ENCODE measurements at regions not wholly inside any gene's neighbourhood (a gene's known extent, or its start where the extent isn't known, plus 50 kb on each side); places are given as distances from the start of the nearest gene placed in this dataset.

DNA sequence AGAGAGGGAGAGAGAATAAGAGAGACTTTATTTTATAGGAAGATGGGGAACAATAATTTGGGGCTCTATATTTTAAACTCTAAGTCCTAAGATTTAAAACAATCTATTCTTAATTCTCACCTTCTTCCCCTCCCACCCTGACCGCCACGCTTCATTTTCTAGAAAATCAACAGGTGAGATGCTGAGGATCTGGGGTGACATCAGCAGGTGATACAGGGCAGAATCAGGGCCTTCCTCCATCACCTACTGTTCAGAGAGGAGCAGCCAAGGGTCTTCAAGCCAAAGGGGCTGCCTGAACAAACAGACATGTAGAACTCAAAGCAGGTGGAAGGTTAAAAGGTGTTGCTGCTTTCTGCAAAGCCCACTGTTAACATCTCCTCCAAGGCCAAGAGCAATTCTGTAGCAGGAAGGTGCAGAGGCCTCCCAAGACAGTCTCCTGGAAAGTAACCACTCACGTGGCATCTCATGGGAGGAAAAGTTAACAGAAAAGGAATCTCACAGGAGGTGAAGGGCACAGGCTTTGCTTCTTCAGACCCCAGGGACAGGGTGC lies 183.6 kb upstream of the TLE3 start:
- no peak for DNase-seq (ENCODE audit: low read depth, low spot score)
- no peak overlapping the region for H3K4me3 ChIP-seq
- TF ChIP-seq FOXP2 (optimal IDR thresholded peaks at IDR 0.05; ENCODE audit: control extremely low read depth, extremely low read length, insufficient read depth), result no peak
- no peak for TF ChIP-seq EZH2 (IDR thresholded peaks at IDR 0.05)
- no peak for TF ChIP-seq POLR2AphosphoS5 (IDR thresholded peaks at IDR 0.05; ENCODE audit: borderline replicate concordance, low read depth, low read length)
- no peak overlapping the region for H3K27ac ChIP-seq
- no peaks in the 10 kb centered on the region for H3K36me3 ChIP-seq (ENCODE audit: insufficient read depth, low read length)
- no peaks in the 10 kb centered on the region for H3K9me3 ChIP-seq (ENCODE audit: low read depth, low read length)
- no peak overlapping the region for H3K9ac ChIP-seq (ENCODE audit: insufficient read length)

DNA sequence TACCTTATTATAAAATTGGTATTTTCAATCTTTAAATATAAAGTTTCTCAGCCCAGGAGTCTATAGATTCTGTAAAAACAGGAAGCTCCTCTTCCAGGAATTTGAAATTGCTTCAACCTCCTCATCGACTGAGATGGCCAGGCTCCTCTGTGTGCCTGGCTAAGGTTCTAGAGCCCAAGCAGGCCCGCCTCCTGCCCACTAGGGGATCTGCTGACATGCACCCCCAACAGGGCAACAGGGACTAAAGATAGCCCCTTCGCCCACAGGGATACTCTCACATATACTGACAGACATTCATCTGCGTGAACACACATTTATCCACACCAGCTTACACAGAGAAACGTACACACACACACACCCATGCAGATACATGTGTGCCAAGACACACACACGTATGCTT lies 183.1 kb upstream of the TLE3 start:
- Histone ChIP-seq H3K9me3 (ENCODE audit: low read depth, low read length) (no peaks in the 10 kb centered on the region), H3K9ac (ENCODE audit: insufficient read length) (no peak overlapping the region), H3K4me3 (no peak overlapping the region), H3K36me3 (ENCODE audit: insufficient read depth, low read length) (no peaks in the 10 kb centered on the region), H3K27ac (no peak overlapping the region)
- TF ChIP-seq EZH2 (IDR thresholded peaks at IDR 0.05) (no peak), POLR2AphosphoS5 (IDR thresholded peaks at IDR 0.05; ENCODE audit: borderline replicate concordance, low read depth, low read length) (no peak), FOXP2 (optimal IDR thresholded peaks at IDR 0.05; ENCODE audit: control extremely low read depth, extremely low read length, insufficient read depth) (no peak)
- no peak for DNase-seq (ENCODE audit: low read depth, low spot score)

DNA sequence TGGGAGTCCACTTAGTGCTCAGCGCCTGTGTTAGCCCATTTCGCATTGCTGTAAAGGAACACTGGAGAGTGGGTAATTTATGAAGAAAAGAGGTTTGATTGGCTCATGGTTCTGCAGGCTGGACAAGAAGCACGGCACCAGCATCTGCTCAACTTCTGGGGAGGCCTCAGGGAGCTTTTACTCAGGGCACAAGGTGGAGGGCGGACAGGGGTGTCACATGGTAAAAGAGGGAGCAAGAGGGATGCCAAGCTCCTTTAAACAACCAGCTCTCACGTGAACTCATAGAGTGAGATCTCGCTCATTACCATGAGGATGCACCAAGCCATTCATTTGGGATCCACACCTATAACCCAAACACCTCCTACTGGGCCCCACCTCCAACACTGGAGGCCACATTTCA lies 181.4 kb upstream of the TLE3 start:
- H3K36me3 ChIP-seq (ENCODE audit: insufficient read depth, low read length), result no peaks in the 10 kb centered on the region
- no peak overlapping the region for H3K27ac ChIP-seq
- no peaks in the 10 kb centered on the region for H3K9me3 ChIP-seq (ENCODE audit: low read depth, low read length)
- TF ChIP-seq FOXP2 (optimal IDR thresholded peaks at IDR 0.05; ENCODE audit: control extremely low read depth, extremely low read length, insufficient read depth) (no peak), POLR2AphosphoS5 (IDR thresholded peaks at IDR 0.05; ENCODE audit: borderline replicate concordance, low read depth, low read length) (no peak), EZH2 (IDR thresholded peaks at IDR 0.05) (no peak)
- no peak overlapping the region for H3K4me3 ChIP-seq
- DNase-seq (ENCODE audit: low read depth, low spot score), result no peak
- no peak overlapping the region for H3K9ac ChIP-seq (ENCODE audit: insufficient read length)

DNA sequence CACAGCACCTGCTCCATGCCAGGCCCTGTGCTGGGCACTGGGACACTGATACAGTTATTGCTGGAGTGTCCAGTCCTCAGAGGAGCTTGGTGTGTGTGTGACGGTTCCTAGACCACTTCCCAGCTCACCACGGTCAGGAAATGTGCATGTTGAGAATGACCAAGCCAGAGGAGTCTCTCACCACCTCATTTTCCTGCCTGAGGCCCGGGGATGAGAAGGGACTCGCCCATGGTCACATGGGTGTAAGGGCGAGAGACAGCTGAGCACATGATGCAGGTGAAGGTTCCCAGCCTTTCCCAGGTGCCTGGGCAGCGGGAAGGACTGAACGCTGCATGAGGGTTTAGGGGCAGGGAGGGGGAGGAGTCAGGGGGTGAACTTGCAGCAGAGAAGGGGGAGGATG lies 180.9 kb upstream of the TLE3 start:
- Histone ChIP-seq H3K36me3 (ENCODE audit: insufficient read depth, low read length) (no peaks in the 10 kb centered on the region), H3K27ac (no peak overlapping the region), H3K9ac (ENCODE audit: insufficient read length) (no peak overlapping the region), H3K4me3 (no peak overlapping the region), H3K9me3 (ENCODE audit: low read depth, low read length) (no peaks in the 10 kb centered on the region)
- no peak for TF ChIP-seq EZH2 (IDR thresholded peaks at IDR 0.05)
- no peak for TF ChIP-seq POLR2AphosphoS5 (IDR thresholded peaks at IDR 0.05; ENCODE audit: borderline replicate concordance, low read depth, low read length)
- TF ChIP-seq FOXP2 (optimal IDR thresholded peaks at IDR 0.05; ENCODE audit: control extremely low read depth, extremely low read length, insufficient read depth), result no peak
- DNase-seq (ENCODE audit: low read depth, low spot score), result no peak

DNA sequence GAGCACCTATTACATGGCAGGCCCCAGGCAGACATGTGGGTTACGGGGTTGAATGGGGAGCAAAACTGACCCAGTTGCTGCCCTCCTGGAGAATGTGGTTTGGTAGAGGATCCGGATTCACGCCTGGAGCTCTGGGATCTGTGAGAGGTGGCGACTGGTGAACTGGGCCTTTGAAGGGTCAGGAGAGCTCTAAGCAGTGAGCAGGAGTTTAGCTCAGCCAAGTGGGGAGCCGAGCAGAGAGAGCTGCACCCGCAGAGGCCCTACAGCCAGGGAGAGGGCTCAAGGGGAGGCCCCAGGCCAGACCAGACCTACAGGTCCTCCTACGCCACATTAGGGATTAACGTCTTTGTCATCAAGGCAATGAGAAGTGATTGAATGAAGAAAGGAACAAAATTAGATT lies 179.8 kb upstream of the TLE3 start:
- H3K9ac ChIP-seq (ENCODE audit: insufficient read length), result no peak overlapping the region
- DNase-seq (ENCODE audit: low read depth, low spot score), result no peak
- H3K9me3 ChIP-seq (ENCODE audit: low read depth, low read length), result no peaks in the 10 kb centered on the region
- no peak overlapping the region for H3K27ac ChIP-seq
- no peaks in the 10 kb centered on the region for H3K36me3 ChIP-seq (ENCODE audit: insufficient read depth, low read length)
- TF ChIP-seq POLR2AphosphoS5 (IDR thresholded peaks at IDR 0.05; ENCODE audit: borderline replicate concordance, low read depth, low read length), result no peak
- no peak for TF ChIP-seq FOXP2 (optimal IDR thresholded peaks at IDR 0.05; ENCODE audit: control extremely low read depth, extremely low read length, insufficient read depth)
- no peak for TF ChIP-seq EZH2 (IDR thresholded peaks at IDR 0.05)
- no peak overlapping the region for H3K4me3 ChIP-seq

DNA sequence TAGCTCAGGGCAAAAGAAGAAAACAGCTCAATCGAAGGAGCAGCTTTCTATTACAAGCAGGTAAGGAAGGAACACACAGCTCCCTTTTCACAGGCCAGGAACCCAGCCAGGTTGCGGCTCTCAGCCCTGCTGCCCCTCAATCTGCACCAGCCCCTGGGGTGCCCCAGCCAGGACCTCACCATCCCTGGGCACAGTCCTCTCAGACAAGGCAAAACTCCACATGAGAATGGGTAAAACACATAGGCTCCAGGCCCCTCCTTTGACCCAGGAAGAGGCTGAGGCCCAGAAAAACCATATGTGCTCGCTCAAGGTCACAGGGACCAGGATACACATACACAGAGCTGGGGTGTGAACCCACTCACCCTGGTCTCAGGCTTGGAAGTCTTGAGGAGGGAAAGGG lies 178.7 kb upstream of the TLE3 start:
- H3K9ac ChIP-seq (ENCODE audit: insufficient read length), result no peak overlapping the region
- DNase-seq (ENCODE audit: low read depth, low spot score), result no peak
- H3K4me3 ChIP-seq, result no peak overlapping the region
- TF ChIP-seq FOXP2 (optimal IDR thresholded peaks at IDR 0.05; ENCODE audit: control extremely low read depth, extremely low read length, insufficient read depth) (no peak), POLR2AphosphoS5 (IDR thresholded peaks at IDR 0.05; ENCODE audit: borderline replicate concordance, low read depth, low read length) (no peak), EZH2 (IDR thresholded peaks at IDR 0.05) (no peak)
- H3K27ac ChIP-seq, result no peak overlapping the region
- H3K36me3 ChIP-seq (ENCODE audit: insufficient read depth, low read length), result no peaks in the 10 kb centered on the region
- no peaks in the 10 kb centered on the region for H3K9me3 ChIP-seq (ENCODE audit: low read depth, low read length)

DNA sequence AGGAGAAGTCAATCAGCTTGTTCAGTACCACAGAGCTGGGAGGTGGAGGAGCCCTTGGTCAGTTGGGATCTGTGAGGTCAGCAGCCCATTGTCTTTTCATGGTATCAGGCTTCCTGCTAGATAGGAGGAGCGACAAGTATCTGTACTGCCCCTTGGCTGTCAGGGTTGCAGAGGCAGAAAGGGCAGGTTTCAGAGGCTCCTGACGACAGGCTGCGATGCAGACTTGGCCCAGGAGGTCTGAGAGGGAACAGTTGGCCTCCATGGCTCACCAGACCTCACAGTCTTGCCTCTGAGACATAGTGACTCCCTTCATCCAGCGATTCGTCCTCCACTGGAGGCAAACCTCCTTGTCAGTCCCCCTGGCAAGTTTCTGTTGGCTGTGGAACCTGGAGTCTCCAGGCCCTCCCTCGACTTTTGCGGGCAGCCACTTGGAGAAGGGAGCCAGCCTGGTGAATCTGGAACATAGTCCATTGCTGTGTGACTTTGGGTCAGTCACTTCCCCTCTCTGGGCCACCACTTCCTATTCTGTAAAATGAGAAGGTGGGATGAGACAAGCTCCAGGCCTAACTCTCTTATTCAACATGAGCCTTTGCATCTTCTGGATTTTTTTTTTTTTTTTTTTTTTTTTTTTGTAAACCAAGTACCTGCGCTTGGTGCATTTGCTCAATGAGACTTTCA lies 177.9 kb upstream of the TLE3 start:
- no peak overlapping the region for H3K9ac ChIP-seq (ENCODE audit: insufficient read length)
- no peak overlapping the region for H3K27ac ChIP-seq
- H3K4me3 ChIP-seq, result no peak overlapping the region
- TF ChIP-seq FOXP2 (optimal IDR thresholded peaks at IDR 0.05; ENCODE audit: control extremely low read depth, extremely low read length, insufficient read depth) (no peak), EZH2 (IDR thresholded peaks at IDR 0.05) (no peak), POLR2AphosphoS5 (IDR thresholded peaks at IDR 0.05; ENCODE audit: borderline replicate concordance, low read depth, low read length) (no peak)
- H3K9me3 ChIP-seq (ENCODE audit: low read depth, low read length), result no peaks in the 10 kb centered on the region
- no peak for DNase-seq (ENCODE audit: low read depth, low spot score)
- H3K36me3 ChIP-seq (ENCODE audit: insufficient read depth, low read length), result no peaks in the 10 kb centered on the region

DNA sequence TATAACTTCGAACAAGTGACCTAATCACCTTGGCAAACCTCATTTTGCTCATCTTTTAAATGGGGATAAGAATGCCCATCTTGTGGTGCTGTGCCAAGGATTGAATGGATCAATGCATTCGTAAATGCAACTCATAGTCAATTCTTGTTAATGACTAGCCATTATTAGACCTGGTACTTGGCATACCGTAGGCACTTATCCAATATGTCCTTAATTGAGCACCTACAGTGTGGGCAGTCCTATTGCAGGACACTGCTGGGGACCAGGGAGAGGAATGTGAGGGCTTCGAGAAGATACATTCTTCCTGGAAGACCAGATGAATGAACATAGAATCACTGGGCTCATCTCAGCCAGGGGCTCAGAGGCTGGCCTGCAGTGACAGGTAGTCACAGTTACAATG lies 177.2 kb upstream of the TLE3 start:
- no peak for TF ChIP-seq EZH2 (IDR thresholded peaks at IDR 0.05)
- no peak for TF ChIP-seq POLR2AphosphoS5 (IDR thresholded peaks at IDR 0.05; ENCODE audit: borderline replicate concordance, low read depth, low read length)
- no peak for TF ChIP-seq FOXP2 (optimal IDR thresholded peaks at IDR 0.05; ENCODE audit: control extremely low read depth, extremely low read length, insufficient read depth)
- Histone ChIP-seq H3K9ac (ENCODE audit: insufficient read length) (no peak overlapping the region), H3K36me3 (ENCODE audit: insufficient read depth, low read length) (no peaks in the 10 kb centered on the region), H3K27ac (no peak overlapping the region), H3K9me3 (ENCODE audit: low read depth, low read length) (no peaks in the 10 kb centered on the region), H3K4me3 (no peak overlapping the region)
- no peak for DNase-seq (ENCODE audit: low read depth, low spot score)

Measured in SK-N-MC (cell line).